ENCODE measurements at regions not wholly inside any gene's neighbourhood (a gene's known extent, or its start where the extent isn't known, plus 50 kb on each side); places are given as distances from the start of the nearest gene placed in this dataset.
A peak's percentile ranks its signal among the peaks of the same experiment; 100 is the strongest.

DNA sequence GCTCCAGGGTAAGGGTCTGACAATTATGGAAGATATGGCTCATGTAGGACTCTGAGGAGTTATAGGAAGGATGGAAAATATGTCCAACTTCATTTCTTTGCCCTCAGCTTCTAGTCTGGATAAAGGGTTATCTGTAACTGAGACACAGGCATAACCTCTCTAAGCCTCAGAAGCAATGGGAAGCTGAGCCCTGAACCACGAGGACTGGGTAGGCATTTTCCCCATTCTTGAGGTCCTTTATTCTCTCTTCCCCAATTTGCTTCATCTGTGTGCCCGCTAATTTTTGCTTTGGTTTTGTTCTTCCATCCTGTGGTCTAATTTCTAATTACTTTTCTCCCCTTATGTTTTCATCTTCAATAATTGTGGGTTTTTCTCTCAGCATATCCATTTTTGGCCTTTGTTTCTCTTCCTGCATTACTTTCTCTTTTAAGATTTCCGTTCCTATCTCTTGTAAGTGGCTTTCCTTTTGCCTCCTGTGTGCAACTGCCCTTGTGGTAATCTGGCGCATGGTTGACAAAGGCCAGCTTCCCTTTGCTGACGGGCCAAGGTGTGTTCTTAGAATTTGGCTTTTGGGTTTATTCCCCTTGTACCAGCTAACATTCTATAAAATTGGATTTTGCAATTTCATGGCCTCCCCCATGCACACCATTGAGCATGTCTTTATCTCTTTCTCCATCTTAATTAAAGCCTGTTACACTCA is 343.8 kb downstream of the TXNL1 start:
- Histone ChIP-seq H2AFZ (ENCODE audit: low read depth, low read length, severe bottlenecking) (peak overlapping the region; percentile 28), H3K9me2 (replicated peaks; ENCODE audit: insufficient read depth, low read length) (no peaks in the 10 kb centered on the region), H3K79me2 (ENCODE audit: insufficient read depth, low read length) (no peaks in the 10 kb centered on the region), H4K20me1 (ENCODE audit: low read depth, low read length) (no peaks in the 10 kb centered on the region), H3K27me3 (ENCODE audit: low read length) (no peaks in the 10 kb centered on the region), H3K9ac (ENCODE audit: low read length) (no peak overlapping the region), H3K27ac (ENCODE audit: low read depth, low read length) (no peak overlapping the region), H3K4me2 (ENCODE audit: low read depth, low read length, poor library complexity, severe bottlenecking) (no peak overlapping the region), H3K36me3 (ENCODE audit: low read length) (no peaks in the 10 kb centered on the region), H3K4me3 (ENCODE audit: insufficient read depth, low read length, poor library complexity, severe bottlenecking) (no peak overlapping the region), H3F3A (ENCODE audit: insufficient read depth) (no peaks in the 10 kb centered on the region), H3K9me3 (ENCODE audit: insufficient read depth, low read length) (no peaks in the 10 kb centered on the region)
- TF ChIP-seq EZH2phosphoT487 (conservative IDR thresholded peaks at IDR 0.05; ENCODE audit: low read length): no peak
- TF ChIP-seq, protein P1, sequence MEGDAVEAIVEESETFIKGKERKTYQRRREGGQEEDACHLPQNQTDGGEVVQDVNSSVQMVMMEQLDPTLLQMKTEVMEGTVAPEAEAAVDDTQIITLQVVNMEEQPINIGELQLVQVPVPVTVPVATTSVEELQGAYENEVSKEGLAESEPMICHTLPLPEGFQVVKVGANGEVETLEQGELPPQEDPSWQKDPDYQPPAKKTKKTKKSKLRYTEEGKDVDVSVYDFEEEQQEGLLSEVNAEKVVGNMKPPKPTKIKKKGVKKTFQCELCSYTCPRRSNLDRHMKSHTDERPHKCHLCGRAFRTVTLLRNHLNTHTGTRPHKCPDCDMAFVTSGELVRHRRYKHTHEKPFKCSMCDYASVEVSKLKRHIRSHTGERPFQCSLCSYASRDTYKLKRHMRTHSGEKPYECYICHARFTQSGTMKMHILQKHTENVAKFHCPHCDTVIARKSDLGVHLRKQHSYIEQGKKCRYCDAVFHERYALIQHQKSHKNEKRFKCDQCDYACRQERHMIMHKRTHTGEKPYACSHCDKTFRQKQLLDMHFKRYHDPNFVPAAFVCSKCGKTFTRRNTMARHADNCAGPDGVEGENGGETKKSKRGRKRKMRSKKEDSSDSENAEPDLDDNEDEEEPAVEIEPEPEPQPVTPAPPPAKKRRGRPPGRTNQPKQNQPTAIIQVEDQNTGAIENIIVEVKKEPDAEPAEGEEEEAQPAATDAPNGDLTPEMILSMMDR (IDR thresholded peaks at IDR 0.05; ENCODE audit: insufficient read depth, low read length, poor library complexity, severe bottlenecking): no peak

DNA sequence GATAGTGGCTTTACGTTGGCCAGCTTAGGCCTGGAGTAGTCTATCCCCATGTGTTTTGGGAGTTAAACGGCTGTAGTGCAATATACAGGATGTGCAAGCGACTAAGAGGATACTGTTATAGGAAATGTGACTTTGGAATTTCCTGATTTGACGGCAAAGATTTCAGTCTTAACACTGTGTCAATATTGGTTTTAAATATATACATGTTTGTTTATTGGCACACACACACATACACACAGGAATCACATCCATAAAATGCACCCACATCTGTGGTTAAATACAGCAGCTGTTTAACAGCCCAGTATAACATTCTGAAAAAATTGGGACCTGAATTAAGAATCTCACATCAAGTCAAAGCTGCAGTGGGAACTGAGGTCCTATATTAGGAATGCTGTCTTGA is 347.1 kb downstream of the TXNL1 start:
- Histone ChIP-seq H3K4me2 (ENCODE audit: low read depth, low read length, poor library complexity, severe bottlenecking) (no peak overlapping the region), H3K36me3 (ENCODE audit: low read length) (no peaks in the 10 kb centered on the region)

DNA sequence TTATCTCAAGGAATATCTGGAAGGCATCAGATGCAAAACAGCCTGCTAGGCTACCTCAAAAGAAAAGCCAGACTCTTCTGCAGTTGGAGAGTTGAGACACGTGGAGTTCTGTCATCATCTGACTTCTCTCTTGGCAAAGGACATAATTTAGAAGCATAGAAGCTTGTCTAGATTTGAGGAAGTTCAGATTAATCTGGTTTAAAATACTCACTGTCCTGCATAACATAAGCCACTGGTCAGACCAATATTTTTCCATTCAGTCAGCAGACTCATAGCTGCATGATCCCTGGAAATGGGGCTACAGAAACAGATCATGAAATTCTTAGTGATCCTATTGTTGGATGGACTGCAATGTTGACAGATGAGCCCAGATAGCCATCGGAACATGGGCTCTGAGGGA is 349.0 kb downstream of the TXNL1 start:
- no peak for TF ChIP-seq EZH2phosphoT487 (conservative IDR thresholded peaks at IDR 0.05; ENCODE audit: low read length)
- TF ChIP-seq, protein P1 (IDR thresholded peaks at IDR 0.05; ENCODE audit: insufficient read depth, low read length, poor library complexity, severe bottlenecking): no peak
- H3K79me2 ChIP-seq (ENCODE audit: insufficient read depth, low read length): no peaks in the 10 kb centered on the region
- H4K20me1 ChIP-seq (ENCODE audit: low read depth, low read length): no peaks in the 10 kb centered on the region
- H3K4me3 ChIP-seq (ENCODE audit: insufficient read depth, low read length, poor library complexity, severe bottlenecking): no peak overlapping the region
- no peaks in the 10 kb centered on the region for H3F3A ChIP-seq (ENCODE audit: insufficient read depth)
- H3K9me3 ChIP-seq (ENCODE audit: insufficient read depth, low read length): no peaks in the 10 kb centered on the region
- no peak overlapping the region for H3K4me2 ChIP-seq (ENCODE audit: low read depth, low read length, poor library complexity, severe bottlenecking)
- H3K36me3 ChIP-seq (ENCODE audit: low read length): no peaks in the 10 kb centered on the region
- H3K27me3 ChIP-seq (ENCODE audit: low read length): no peaks in the 10 kb centered on the region
- H2AFZ ChIP-seq (ENCODE audit: low read depth, low read length, severe bottlenecking): no peak overlapping the region
- H3K9ac ChIP-seq (ENCODE audit: low read length): no peak overlapping the region
- no peaks in the 10 kb centered on the region for H3K9me2 ChIP-seq (replicated peaks; ENCODE audit: insufficient read depth, low read length)
- no peak overlapping the region for H3K27ac ChIP-seq (ENCODE audit: low read depth, low read length)

More for the DNA sequence above, 347.1 kb downstream of the TXNL1 start:
- H3K9me3 ChIP-seq (ENCODE audit: insufficient read depth, low read length): no peaks in the 10 kb centered on the region
- no peak overlapping the region for H3K4me3 ChIP-seq (ENCODE audit: insufficient read depth, low read length, poor library complexity, severe bottlenecking)
- no peak for TF ChIP-seq EZH2phosphoT487 (conservative IDR thresholded peaks at IDR 0.05; ENCODE audit: low read length)
- TF ChIP-seq, protein P1 (IDR thresholded peaks at IDR 0.05; ENCODE audit: insufficient read depth, low read length, poor library complexity, severe bottlenecking): no peak
- no peak overlapping the region for H3K27ac ChIP-seq (ENCODE audit: low read depth, low read length)
- no peaks in the 10 kb centered on the region for H3K9me2 ChIP-seq (replicated peaks; ENCODE audit: insufficient read depth, low read length)
- no peak overlapping the region for H2AFZ ChIP-seq (ENCODE audit: low read depth, low read length, severe bottlenecking)
- no peaks in the 10 kb centered on the region for H4K20me1 ChIP-seq (ENCODE audit: low read depth, low read length)
- H3F3A ChIP-seq (ENCODE audit: insufficient read depth): no peaks in the 10 kb centered on the region
- no peaks in the 10 kb centered on the region for H3K79me2 ChIP-seq (ENCODE audit: insufficient read depth, low read length)
- H3K9ac ChIP-seq (ENCODE audit: low read length): no peak overlapping the region
- no peaks in the 10 kb centered on the region for H3K27me3 ChIP-seq (ENCODE audit: low read length)

Data from SU-DHL-6 (cell line).